HAP-1 (cell line): ENCODE measurements at regions not wholly inside any gene's neighbourhood (a gene's known extent, or its start where the extent isn't known, plus 50 kb on each side); places are given as distances from the start of the nearest gene placed in this dataset.
"Not testable (repeated sequence)": the region's sequence is repeated elsewhere in the genome, so short reads cannot be mapped to it uniquely, and the experiment has no call there.

Experiments used
- DNase-seq, 2 experiments: peaks; one replicate each; pipeline ENCODE4 v3.0.0-alpha.2; 2016 to 2020; ENCODE audit warnings: low spot score in 2 of 2
- H3K27me3 ChIP-seq: fragments of 250-450 bp; sonication (Bioruptor Pico); 2 replicates; pipeline ENCODE4 v1.5.1; 2020; ENCODE audit warnings: low read depth, mild to moderate bottlenecking, moderate library complexity
- H3K36me3 ChIP-seq: fragments of 250-450 bp; sonication (Bioruptor Pico); replicated peaks from 2 replicates; pipeline ENCODE4 v1.5.1; 2020; ENCODE audit warnings: mild to moderate bottlenecking
- H3K4me1 ChIP-seq: fragments of 250-450 bp; sonication (Bioruptor Pico); 2 replicates; pipeline ENCODE4 v1.5.1; 2020; ENCODE audit warnings: mild to moderate bottlenecking
- H3K4me3 ChIP-seq: fragments of 250-450 bp; sonication (Bioruptor Pico); 2 replicates; pipeline ENCODE4 v1.5.1; 2020; ENCODE audit warnings: mild to moderate bottlenecking, moderate library complexity
- H3K9me3 ChIP-seq: fragments of 250-450 bp; sonication (Bioruptor Pico); 2 replicates; pipeline ENCODE4 v1.5.1; 2020; ENCODE audit warnings: mild to moderate bottlenecking, moderate library complexity
- in situ Hi-C: fragments of 300-500 bp; cut with MboI; formaldehyde crosslinking; loops from 3 replicates; pipeline ENCODE4 v1.14.3; 2020; ENCODE audit warnings: low sequenced_read_pairs, inconsistent platforms, mixed read lengths

DNA sequence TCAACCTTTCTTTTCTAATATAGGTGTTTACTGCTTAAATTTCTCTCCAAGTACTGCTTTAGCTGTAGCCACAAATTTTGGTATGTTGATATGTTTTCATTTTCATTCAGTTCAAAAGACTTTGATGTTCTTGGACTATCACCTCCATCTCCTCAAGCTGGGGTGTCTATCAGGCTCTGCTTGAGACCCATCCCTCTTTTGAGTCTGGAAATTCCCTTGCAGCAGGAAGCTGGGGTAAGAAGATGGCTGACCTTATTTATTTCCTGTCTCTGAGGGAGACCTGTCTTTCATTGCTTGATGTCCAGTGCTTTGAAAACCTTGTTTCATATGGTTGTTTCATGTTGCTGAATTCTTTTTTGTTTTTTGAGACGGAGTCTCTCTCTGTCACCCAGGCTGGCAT lies 60.5 kb upstream of the ADPGK start:
- H3K9me3 ChIP-seq = no peaks in the 10 kb centered on the region
- no peaks in the 10 kb centered on the region for H3K36me3 ChIP-seq
- DNase-seq = no peak
- H3K27me3 ChIP-seq = peaks cover 37% of the 10 kb centered on the region
- no peak overlapping the region for H3K4me3 ChIP-seq
- H3K4me1 ChIP-seq = no peaks in the 10 kb centered on the region
- in situ Hi-C loops = no loop called here

DNA sequence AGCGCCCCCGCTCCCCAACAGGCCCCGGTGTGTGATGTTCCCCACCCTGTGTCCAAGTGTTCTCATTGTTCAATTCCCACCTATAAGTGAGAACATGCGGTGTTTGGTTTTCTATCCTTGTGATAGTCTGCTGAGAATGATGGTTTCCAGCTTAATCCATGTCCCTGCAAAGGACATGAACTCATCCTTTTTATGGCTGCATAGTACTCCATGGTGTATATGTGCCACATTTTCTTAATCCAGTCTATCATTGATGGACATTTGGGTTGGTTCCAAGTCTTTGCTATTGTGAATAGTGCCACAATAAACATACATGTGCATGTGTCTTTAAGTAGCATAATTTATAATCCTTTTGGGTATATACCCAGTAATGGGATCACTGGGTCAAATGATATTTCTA lies 59.8 kb upstream of the ADPGK start:
- DNase-seq, H3K36me3 ChIP-seq, H3K4me1 ChIP-seq, in situ Hi-C loops, H3K9me3 ChIP-seq, H3K4me3 ChIP-seq: not testable (repeated sequence)
- peaks cover 34% of the 10 kb centered on the region for H3K27me3 ChIP-seq

DNA sequence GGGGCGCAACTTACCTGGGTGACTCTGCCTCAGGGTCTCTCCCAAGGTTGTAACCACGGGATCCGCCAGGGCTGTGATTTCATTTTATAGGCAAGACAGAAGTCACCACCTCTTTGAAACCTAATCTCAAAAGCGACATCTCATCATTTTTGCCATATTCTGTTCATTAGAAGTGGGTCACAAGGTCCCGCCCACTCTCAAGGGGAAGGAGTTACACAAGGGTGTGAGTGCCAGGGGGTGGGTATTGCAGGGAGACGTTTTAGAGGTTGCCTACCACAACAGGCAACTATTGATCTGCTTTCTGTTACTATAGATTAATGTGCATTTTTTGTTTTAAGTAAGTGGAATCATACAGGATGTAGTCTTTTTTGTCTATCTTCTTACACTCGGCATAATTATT lies 56.6 kb upstream of the ADPGK start:
- Histone ChIP-seq H3K4me1 (no peaks in the 10 kb centered on the region), H3K27me3 (peaks cover 27% of the 10 kb centered on the region), H3K4me3 (no peak overlapping the region), H3K9me3 (no peaks in the 10 kb centered on the region), H3K36me3 (no peaks in the 10 kb centered on the region)
- in situ Hi-C loops = no loop called here
- no peak for DNase-seq

DNA sequence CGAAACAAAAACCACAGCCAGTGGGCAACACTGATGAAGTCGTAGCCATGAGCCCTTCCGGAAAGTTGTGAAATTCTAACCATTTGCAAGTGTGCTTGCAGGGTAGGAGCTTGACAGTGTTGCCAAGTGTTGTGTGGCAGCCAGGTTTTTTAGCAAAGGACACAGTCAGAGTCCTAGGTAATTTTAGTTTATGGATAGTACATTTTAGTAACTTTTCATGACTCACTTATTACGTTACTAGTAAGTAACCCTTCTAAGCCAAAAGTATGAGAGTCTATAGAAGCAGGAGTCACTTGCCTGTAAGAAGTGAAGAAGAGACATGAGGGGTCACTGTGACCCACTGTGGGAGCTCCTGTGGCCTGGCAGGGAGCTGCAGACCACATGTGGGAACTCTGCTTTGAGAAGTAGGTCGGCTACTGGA lies 54.8 kb upstream of the ADPGK start:
- Histone ChIP-seq H3K4me1 (no peaks in the 10 kb centered on the region), H3K36me3 (no peaks in the 10 kb centered on the region), H3K9me3 (no peaks in the 10 kb centered on the region), H3K4me3 (no peak overlapping the region), H3K27me3 (peaks cover 24% of the 10 kb centered on the region)
- in situ Hi-C loops = no loop called here
- no peak for DNase-seq

DNA sequence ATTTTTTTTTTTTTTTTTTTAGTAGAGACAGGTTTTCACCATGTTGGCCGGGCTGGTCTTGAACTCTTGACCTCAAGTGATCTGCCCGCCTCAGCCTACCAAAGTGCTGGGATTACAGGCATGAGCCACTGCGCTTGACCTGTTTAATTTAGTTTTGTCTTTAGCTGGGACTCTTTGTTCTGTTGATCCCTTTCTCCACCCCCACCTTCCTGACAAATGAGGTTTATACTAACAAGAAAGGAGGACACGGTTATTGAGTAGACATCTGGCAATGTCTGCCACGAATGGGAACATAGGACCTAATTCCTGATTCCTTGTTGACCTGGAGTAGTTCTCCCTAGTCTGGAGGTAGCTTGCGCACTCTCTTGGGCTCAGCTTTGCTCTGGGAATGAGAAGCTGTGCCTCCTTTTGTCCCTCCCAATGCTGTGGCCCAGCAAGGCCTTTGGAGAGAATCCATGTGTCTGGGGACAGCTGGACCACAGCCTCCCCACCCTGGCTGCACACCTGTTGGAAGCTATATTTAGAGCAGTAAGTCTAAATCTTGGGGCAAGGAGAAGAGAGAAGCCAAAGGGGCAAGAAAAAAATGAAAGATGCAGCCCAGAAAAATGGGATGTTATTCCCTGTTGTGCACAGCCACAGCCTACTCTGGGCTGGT lies 53.2 kb upstream of the ADPGK start:
- no peaks in the 10 kb centered on the region for H3K9me3 ChIP-seq
- in situ Hi-C loops = no loop called here
- no peaks in the 10 kb centered on the region for H3K36me3 ChIP-seq
- DNase-seq = no peak
- no peak overlapping the region for H3K4me3 ChIP-seq
- H3K27me3 ChIP-seq = peaks cover 27% of the 10 kb centered on the region
- H3K4me1 ChIP-seq = no peaks in the 10 kb centered on the region

DNA sequence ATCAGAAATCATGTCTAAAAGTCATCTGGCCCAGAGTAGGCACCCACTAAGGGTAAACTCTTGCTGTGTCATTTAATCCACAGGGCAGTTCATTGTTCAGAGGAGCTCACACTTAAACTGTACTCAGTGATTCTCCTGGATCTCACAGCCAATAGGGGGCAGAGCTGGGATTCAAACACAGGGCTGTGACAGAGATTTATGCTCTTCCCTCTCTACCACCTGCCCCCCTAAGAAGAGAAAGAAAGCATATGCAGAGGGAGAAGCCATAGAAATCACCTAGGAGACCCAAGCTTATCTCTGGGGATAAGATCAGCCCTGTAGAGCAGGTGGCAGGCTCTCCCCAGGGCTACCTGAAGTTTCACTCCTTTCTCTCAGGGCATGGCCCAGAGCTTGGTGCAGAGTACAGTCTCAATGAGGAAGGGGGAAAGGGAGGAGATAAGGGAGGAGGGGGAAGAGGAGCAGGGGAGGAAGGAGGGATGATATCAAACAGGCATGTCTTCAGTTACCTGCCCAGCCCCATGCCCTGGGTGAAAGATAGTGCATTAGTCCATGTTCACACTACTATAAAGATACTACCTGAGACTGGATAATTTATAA lies 51.8 kb upstream of the ADPGK start:
- peak; percentile 26 to 46 for DNase-seq
- in situ Hi-C loops = no loop called here
- Histone ChIP-seq H3K27me3 (peaks cover 19% of the 10 kb centered on the region), H3K4me1 (no peaks in the 10 kb centered on the region), H3K9me3 (no peaks in the 10 kb centered on the region), H3K4me3 (no peak overlapping the region), H3K36me3 (no peaks in the 10 kb centered on the region)

DNA sequence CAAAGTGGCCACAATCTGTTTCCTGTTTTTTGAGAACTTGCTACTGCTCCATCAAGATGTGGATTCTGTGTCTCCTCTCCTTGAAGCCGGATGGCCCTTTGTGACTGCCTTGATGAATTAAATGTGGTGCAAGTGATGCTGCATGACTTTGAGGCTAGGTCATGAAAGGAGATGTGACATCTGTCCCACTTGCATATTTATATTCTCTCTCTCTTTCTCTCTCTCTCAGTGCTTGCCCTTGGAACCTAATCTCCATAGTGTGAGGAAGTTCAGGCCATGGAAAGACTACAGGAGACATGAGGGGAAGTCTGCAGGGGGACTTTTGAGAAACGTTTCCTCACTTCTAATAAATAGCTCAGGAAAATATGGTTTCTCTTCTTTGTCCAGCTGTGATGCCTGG lies 50.0 kb upstream of the ADPGK start:
- Histone ChIP-seq H3K4me1 (no peaks in the 10 kb centered on the region), H3K9me3 (no peaks in the 10 kb centered on the region), H3K4me3 (no peak overlapping the region), H3K27me3 (peaks cover 26% of the 10 kb centered on the region), H3K36me3 (no peaks in the 10 kb centered on the region)
- no peak for DNase-seq
- in situ Hi-C loops = no loop called here
